Activated B cell treated with CpG ODN at 0.5 μM for 24 hours (primary cell): ENCODE measurements at regions not wholly inside any gene's neighbourhood (a gene's known extent, or its start where the extent isn't known, plus 50 kb on each side); places are given as distances from the start of the nearest gene placed in this dataset.
"Not testable (repeated sequence)": the region's sequence is repeated elsewhere in the genome, so short reads cannot be mapped to it uniquely, and the experiment has no call there.

Experiments used
- ATAC-seq: fragments of 200-7000 bp; cut with Tn5 transposase; one replicate; pipeline ENCODE4 v1.10.0; 2021; ENCODE audit warnings: low read depth, mild to moderate bottlenecking, moderate library complexity
- CTCF ChIA-PET: fragments of 350-600 bp; sonication (Branson Sonifier 250); formaldehyde crosslinking; loops from one replicate; lab custom pipeline; 2021; ENCODE audit warnings: antibody characterized with exemption; lab: Charles Lee
- POLR2A ChIA-PET: fragments of 350-600 bp; sonication (Branson Sonifier 250); formaldehyde crosslinking; loops from one replicate; lab custom pipeline; 2021; ENCODE audit warnings: antibody characterized with exemption; lab: Charles Lee
- DNase-seq: peaks from one replicate; pipeline ENCODE4 v3.0.0; 2022
- H3K27ac Mint-ChIP-seq: one replicate; pipeline ENCODE4 v1.8.0; 2020; ENCODE audit warnings: mixed read lengths
- H3K27me3 Mint-ChIP-seq: one replicate; pipeline ENCODE4 v1.8.0; 2021; ENCODE audit warnings: mixed read lengths
- H3K36me3 Mint-ChIP-seq: one replicate; pipeline ENCODE4 v1.8.0; 2021; ENCODE audit warnings: low read depth, mixed read lengths
- H3K4me1 Mint-ChIP-seq: one replicate; pipeline ENCODE4 v1.8.0; 2021; ENCODE audit warnings: mixed read lengths
- H3K4me3 Mint-ChIP-seq: one replicate; pipeline ENCODE4 v1.8.0; 2020; ENCODE audit warnings: mild to moderate bottlenecking, mixed read lengths
- H3K9me3 Mint-ChIP-seq: one replicate; pipeline ENCODE4 v1.8.0; 2020; ENCODE audit warnings: mixed read lengths
- intact Hi-C: fragments of 100-400 bp; cut with micrococcal nuclease; formaldehyde crosslinking; loops from one replicate; pipeline ENCODE4 v1.15.1; 2024
- TF ChIP-seq, protein P1 (sequence below): fragments of 200-600 bp; IDR thresholded peaks from one replicate; pipeline ENCODE4 v1.8.0; 2022; ENCODE audit warnings: antibody characterized with exemption, mild to moderate bottlenecking

DNA sequence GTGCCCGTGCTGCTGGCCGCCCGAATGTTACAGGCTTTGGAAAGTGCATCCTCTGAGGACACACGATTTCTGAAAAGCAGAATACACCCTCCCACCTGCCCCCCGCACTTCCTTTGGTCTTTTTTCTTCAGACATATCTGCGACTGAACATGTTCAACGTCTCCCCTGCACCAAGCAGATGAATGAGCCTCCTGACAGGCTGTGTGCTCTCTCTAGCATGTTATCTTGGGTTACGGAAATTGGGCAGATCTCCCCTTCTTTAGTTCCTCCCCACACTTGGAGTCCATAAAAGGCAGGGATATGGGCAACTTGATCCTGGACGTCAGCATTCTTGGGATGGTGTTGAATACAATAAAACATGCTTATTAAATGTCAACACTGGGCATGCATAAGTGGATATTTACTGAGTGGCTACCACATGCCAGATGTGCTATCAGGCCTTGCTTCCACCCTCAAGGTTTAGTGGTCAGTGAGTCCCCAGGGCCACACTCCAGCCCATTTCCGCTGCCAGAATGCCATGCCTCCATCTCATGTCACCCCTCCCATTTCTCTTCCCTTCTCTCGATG lies 130.4 kb downstream of the TRIM43 start:
- no peaks in the 10 kb centered on the region for H3K4me1 Mint-ChIP-seq
- POLR2A ChIA-PET: no interaction called here
- CTCF ChIA-PET: no interaction called here
- TF ChIP-seq, protein P1, sequence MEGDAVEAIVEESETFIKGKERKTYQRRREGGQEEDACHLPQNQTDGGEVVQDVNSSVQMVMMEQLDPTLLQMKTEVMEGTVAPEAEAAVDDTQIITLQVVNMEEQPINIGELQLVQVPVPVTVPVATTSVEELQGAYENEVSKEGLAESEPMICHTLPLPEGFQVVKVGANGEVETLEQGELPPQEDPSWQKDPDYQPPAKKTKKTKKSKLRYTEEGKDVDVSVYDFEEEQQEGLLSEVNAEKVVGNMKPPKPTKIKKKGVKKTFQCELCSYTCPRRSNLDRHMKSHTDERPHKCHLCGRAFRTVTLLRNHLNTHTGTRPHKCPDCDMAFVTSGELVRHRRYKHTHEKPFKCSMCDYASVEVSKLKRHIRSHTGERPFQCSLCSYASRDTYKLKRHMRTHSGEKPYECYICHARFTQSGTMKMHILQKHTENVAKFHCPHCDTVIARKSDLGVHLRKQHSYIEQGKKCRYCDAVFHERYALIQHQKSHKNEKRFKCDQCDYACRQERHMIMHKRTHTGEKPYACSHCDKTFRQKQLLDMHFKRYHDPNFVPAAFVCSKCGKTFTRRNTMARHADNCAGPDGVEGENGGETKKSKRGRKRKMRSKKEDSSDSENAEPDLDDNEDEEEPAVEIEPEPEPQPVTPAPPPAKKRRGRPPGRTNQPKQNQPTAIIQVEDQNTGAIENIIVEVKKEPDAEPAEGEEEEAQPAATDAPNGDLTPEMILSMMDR: no peak
- intact Hi-C loops: loop anchor here (10.0 kb wide), 1 partner anchor 337 kb away; no protein-coding TSS in a partner anchor
- H3K36me3 Mint-ChIP-seq: no peaks in the 10 kb centered on the region
- H3K4me3 Mint-ChIP-seq: no peak overlapping the region
- peaks cover 8% of the 10 kb centered on the region for H3K27me3 Mint-ChIP-seq
- H3K27ac Mint-ChIP-seq: no peak overlapping the region
- no peaks in the 10 kb centered on the region for H3K9me3 Mint-ChIP-seq
- ATAC-seq (no peak), DNase-seq (no peak)

DNA sequence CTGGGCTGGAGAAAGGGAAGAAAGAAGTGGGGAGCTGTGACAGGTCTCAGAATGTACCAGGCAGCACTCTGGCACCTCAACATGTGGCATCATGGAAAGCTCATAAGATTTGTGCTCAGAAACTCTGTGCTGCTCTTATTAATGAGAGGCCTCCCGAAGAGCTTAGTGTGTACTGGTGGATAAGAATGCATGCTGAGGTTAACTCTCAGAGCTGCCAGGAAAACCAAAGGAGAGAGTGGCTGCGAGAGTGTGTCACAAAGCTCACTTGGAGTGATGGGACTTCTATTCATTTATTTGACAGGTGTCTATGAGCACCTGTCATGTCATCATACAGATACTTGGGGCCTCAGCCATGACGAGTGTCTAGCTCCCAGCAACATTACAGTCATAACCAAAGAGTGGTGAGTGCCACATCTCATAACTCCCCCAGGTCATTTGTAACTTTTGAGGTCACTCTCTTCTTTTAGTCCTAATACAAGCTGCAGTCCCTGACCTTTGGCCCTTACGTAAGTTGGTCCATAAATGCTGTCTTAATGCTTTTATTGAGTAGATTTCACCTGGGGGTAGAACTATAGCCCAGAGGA lies 131.9 kb downstream of the TRIM43 start:
- POLR2A ChIA-PET, H3K9me3 Mint-ChIP-seq, H3K36me3 Mint-ChIP-seq, CTCF ChIA-PET, H3K27me3 Mint-ChIP-seq, H3K27ac Mint-ChIP-seq, H3K4me3 Mint-ChIP-seq, H3K4me1 Mint-ChIP-seq, ATAC-seq, DNase-seq: not testable (repeated sequence)
- intact Hi-C loops: loop anchor here (10.0 kb wide), 1 partner anchor 339 kb away; no protein-coding TSS in a partner anchor

DNA sequence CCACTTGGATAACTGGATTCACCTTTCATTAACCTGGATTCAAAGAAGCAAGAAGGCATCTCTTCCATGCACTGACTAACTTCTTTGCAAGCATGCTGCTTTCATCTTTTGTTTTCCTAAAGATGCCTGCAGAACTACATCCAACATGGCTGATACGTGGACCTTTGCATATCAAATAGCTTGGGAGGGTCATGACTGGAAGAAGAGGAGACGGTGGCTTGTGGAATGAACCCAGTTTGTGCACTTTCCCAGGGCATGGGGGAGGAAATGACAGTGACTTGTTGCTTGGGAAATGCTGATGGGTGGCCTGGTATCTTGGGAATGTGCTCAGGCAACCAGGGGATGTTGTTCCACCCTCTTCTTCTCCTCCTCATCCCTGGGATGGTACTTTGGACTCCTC lies 133.4 kb downstream of the TRIM43 start:
- DNase-seq, CTCF ChIA-PET, H3K27ac Mint-ChIP-seq, H3K4me1 Mint-ChIP-seq, H3K4me3 Mint-ChIP-seq, ATAC-seq, H3K27me3 Mint-ChIP-seq, POLR2A ChIA-PET, H3K36me3 Mint-ChIP-seq, H3K9me3 Mint-ChIP-seq: not testable (repeated sequence)
- intact Hi-C loops: loop anchor here (5.0 to 10.0 kb wide), 2 partner anchors 340 to 533 kb away; no protein-coding TSS in a partner anchor

DNA sequence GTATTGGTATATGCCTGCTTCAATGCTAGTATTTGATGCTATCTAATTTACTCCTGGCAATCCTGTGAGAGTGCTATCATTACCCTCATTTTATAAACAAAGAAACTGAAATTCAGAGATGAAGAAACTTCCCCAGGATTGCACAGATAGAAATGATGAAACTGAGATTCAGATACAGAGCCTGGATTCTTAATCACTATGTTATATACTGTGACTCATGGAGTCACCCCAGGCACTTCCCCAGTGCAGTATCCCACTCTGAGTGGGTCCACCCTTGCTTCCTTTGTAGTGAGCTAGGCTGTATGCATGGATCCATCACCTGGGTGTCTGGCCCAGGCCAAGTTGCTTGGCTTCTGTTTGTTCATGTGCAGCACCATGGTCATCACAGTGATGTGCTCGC lies 133.9 kb downstream of the TRIM43 start:
- POLR2A ChIA-PET, H3K9me3 Mint-ChIP-seq, H3K36me3 Mint-ChIP-seq, H3K27me3 Mint-ChIP-seq, ATAC-seq, H3K4me1 Mint-ChIP-seq, H3K4me3 Mint-ChIP-seq, CTCF ChIA-PET, DNase-seq, H3K27ac Mint-ChIP-seq: not testable (repeated sequence)
- intact Hi-C loops: loop anchor here (5.0 to 10.0 kb wide), 2 partner anchors 341 to 533 kb away; no protein-coding TSS in a partner anchor

DNA sequence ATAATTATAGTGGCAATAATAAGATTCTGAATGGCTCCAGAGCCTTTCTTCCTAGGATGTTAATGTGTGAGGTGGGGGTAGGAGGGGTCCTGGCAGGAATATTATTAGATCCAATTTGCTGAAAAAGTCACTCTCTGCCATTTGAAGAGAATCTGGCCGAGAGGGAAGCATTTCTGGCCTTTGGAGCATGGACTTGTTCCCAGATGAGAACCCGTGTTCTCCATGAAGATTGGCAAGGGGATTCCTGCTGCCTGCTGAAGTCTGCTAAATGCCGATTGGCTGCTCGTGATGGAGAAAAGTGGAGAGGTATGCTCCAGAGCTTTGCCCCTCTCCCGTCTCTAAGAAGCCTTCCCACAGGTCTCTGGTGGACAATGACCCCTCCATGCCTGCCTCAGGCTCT lies 135.6 kb downstream of the TRIM43 start:
- ATAC-seq, POLR2A ChIA-PET, CTCF ChIA-PET, H3K4me3 Mint-ChIP-seq, H3K36me3 Mint-ChIP-seq, H3K9me3 Mint-ChIP-seq, H3K27me3 Mint-ChIP-seq, H3K27ac Mint-ChIP-seq, H3K4me1 Mint-ChIP-seq, DNase-seq: not testable (repeated sequence)
- intact Hi-C loops: loop anchor here (5.0 to 10.0 kb wide), 2 partner anchors 343 to 535 kb away; no protein-coding TSS in a partner anchor

DNA sequence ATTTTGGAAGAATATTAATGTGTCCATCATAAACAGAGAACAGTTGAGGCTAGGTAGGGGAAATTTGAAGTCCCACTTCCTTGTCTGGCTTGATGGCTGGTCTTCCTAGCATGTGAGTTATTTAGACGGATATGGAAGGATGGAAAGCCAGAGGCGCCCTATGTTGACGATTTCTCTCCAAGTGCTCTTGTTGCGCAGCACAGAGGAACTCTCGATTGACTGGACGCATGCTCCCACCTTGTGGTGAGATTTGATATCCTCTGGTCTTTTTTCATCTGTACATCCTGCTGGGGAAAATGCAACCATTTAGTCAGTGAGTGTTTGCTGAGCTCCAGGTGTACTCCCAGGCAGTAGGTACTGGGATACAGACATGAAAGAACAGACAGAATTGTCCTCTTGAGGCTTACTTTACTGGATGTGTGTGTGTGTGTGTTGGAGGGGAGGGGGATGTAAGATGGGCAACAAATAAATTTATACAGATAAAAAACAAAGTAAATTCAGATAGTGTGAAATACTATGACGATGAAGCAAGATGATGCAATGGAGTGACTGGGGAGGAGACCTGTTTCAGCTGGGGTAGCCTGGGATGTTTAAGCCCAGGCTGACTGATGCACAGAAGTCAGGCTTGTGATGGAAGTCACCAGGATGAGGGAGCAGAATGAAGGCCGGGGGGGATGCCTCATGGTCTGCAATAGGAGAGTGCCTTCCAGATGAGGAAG lies 137.2 kb downstream of the TRIM43 start:
- TF ChIP-seq, protein P1: no peak
- DNase-seq (no peak), ATAC-seq (peak; percentile 49)
- ChIA-PET CTCF (no interaction called here), POLR2A (no interaction called here)
- Mint-ChIP-seq H3K27me3 (peaks cover 16% of the 10 kb centered on the region), H3K4me3 (no peak overlapping the region), H3K4me1 (no peaks in the 10 kb centered on the region), H3K27ac (no peak overlapping the region), H3K9me3 (no peaks in the 10 kb centered on the region), H3K36me3 (no peaks in the 10 kb centered on the region)
- intact Hi-C loops: loop anchor here (1.0 to 10.0 kb wide), 3 partner anchors 344 to 537 kb away; no protein-coding TSS in a partner anchor

DNA sequence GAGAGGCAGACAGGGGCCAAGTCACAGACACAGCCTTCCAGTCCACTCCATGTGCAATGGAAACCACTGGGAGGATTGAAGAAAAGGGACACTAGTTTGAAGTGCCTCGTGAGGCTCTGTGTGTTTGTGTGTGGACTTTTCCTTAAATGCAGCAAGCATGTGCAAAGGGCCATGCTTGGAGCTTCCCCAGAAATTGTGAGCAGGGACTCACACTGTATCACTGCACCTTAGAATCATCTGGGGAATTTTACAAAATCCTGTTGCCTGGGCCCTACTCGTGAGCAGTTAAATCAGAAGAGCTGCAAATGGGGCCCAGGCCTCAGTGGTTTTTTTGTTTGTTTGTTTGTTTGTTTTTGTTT lies 137.8 kb downstream of the TRIM43 start:
- peaks cover 16% of the 10 kb centered on the region for H3K27me3 Mint-ChIP-seq
- DNase-seq (no peak), ATAC-seq (no peak)
- intact Hi-C loops: loop anchor here (1.0 to 10.0 kb wide), 3 partner anchors 345 to 537 kb away; no protein-coding TSS in a partner anchor
- H3K4me3 Mint-ChIP-seq: no peak overlapping the region
- H3K36me3 Mint-ChIP-seq: no peaks in the 10 kb centered on the region
- TF ChIP-seq, protein P1: no peak
- ChIA-PET CTCF (no interaction called here), POLR2A (no interaction called here)
- no peak overlapping the region for H3K27ac Mint-ChIP-seq
- H3K9me3 Mint-ChIP-seq: no peaks in the 10 kb centered on the region
- no peaks in the 10 kb centered on the region for H3K4me1 Mint-ChIP-seq
